H9 (cell line): ENCODE measurements at regions not wholly inside any gene's neighbourhood (a gene's known extent, or its start where the extent isn't known, plus 50 kb on each side); places are given as distances from the start of the nearest gene placed in this dataset.

ENCODE experiments used
- DNase-seq: peaks from one replicate; pipeline ENCODE4 v3.0.0-alpha.2; 2017
- H2AFZ ChIP-seq: one replicate; pipeline ENCODE4 v1.6.1; 2013; ENCODE audit warnings: mild to moderate bottlenecking, low read length, control low read depth, moderate library complexity
- H2AK5ac ChIP-seq: 2 replicates; pipeline ENCODE4 v1.6.1; 2013; ENCODE audit warnings: low read length, control low read depth, mixed read lengths; ENCODE audit not compliant: insufficient read length
- H2BK120ac ChIP-seq: one replicate; pipeline ENCODE4 v1.6.1; 2013; ENCODE audit warnings: low read depth, mild to moderate bottlenecking, low read length, control low read depth, inconsistent platforms; ENCODE audit not compliant: poor library complexity, severe bottlenecking
- H2BK12ac ChIP-seq: 2 replicates; pipeline ENCODE4 v1.6.1; 2013; ENCODE audit warnings: low read length, control low read depth, mixed read lengths, low read depth; ENCODE audit not compliant: insufficient read length
- H2BK15ac ChIP-seq: 2 replicates; pipeline ENCODE4 v1.6.1; 2013; ENCODE audit warnings: low read depth, low read length, control low read depth
- H2BK20ac ChIP-seq: one replicate; pipeline ENCODE4 v1.6.1; 2013; ENCODE audit warnings: low read depth, mild to moderate bottlenecking, low read length, control low read depth, inconsistent platforms; ENCODE audit not compliant: poor library complexity, severe bottlenecking
- H2BK5ac ChIP-seq: 2 replicates; pipeline ENCODE4 v1.6.1; 2013; ENCODE audit warnings: low read length, control low read depth, mixed read lengths; ENCODE audit not compliant: insufficient read length
- H3K14ac ChIP-seq: 2 replicates; pipeline ENCODE4 v1.6.1; 2013; ENCODE audit warnings: low read length, control low read depth; ENCODE audit not compliant: insufficient read depth
- H3K18ac ChIP-seq: 2 replicates; pipeline ENCODE4 v1.6.1; 2013; ENCODE audit warnings: low read depth, mild to moderate bottlenecking, mixed read lengths, low read length, control low read depth; ENCODE audit not compliant: insufficient read length
- H3K23ac ChIP-seq: 2 replicates; pipeline ENCODE4 v1.6.1; 2013; ENCODE audit warnings: low read length, control low read depth, mixed read lengths, low read depth; ENCODE audit not compliant: insufficient read length
- H3K23me2 ChIP-seq: 2 replicates; pipeline ENCODE4 v1.6.1; 2013; ENCODE audit warnings: low read depth, mild to moderate bottlenecking, mixed read lengths, low read length, control low read depth; ENCODE audit not compliant: insufficient read length, poor library complexity, severe bottlenecking
- H3K27ac ChIP-seq: 2 replicates; pipeline ENCODE4 v1.5.1; 2013; ENCODE audit warnings: low read length, control low read depth, mixed read lengths, low read depth; ENCODE audit not compliant: insufficient read length
- H3K27me3 ChIP-seq: 2 replicates; pipeline ENCODE4 v1.6.1; 2013; ENCODE audit warnings: low read length, control low read depth, inconsistent platforms; ENCODE audit not compliant: insufficient read depth
- H3K4ac ChIP-seq: 2 replicates; pipeline ENCODE4 v1.6.1; 2013; ENCODE audit warnings: low read depth, mild to moderate bottlenecking, control low read depth, inconsistent platforms, low read length, moderate library complexity
- H3K4me1 ChIP-seq: 2 replicates; pipeline ENCODE4 v1.6.1; 2013; ENCODE audit warnings: low read length, control low read depth, inconsistent platforms; ENCODE audit not compliant: insufficient read depth
- H3K4me2 ChIP-seq: 2 replicates; pipeline ENCODE4 v1.6.1; 2013; ENCODE audit warnings: low read length, control low read depth, mixed read lengths; ENCODE audit not compliant: insufficient read length, insufficient read depth
- H3K56ac ChIP-seq: 2 replicates; pipeline ENCODE4 v1.6.1; 2013; ENCODE audit warnings: low read depth, mild to moderate bottlenecking, mixed read lengths, low read length, control low read depth; ENCODE audit not compliant: insufficient read length
- H3K79me1 ChIP-seq: 2 replicates; pipeline ENCODE4 v1.6.1; 2013; ENCODE audit warnings: low read depth, mild to moderate bottlenecking, moderate library complexity, low read length, control low read depth, inconsistent platforms; ENCODE audit not compliant: insufficient read depth, poor library complexity, severe bottlenecking
- H3K79me2 ChIP-seq: 2 replicates; pipeline ENCODE4 v1.6.1; 2013; ENCODE audit warnings: low read length, control low read depth, inconsistent platforms; ENCODE audit not compliant: insufficient read depth
- H3K9ac ChIP-seq: 2 replicates; pipeline ENCODE4 v1.6.1; 2013; ENCODE audit warnings: low read length, control low read depth, mixed read lengths; ENCODE audit not compliant: insufficient read length; ENCODE audit errors: extremely low read depth
- H3K9me3 ChIP-seq: one replicate; pipeline ENCODE4 v1.6.1; 2013; ENCODE audit warnings: low read depth, low read length, inconsistent platforms; ENCODE audit not compliant: control insufficient read depth
- H3T11ph ChIP-seq: one replicate; pipeline ENCODE4 v1.6.1; 2013; ENCODE audit warnings: mild to moderate bottlenecking, low read length, control low read depth, inconsistent platforms
- H4K20me1 ChIP-seq: one replicate; pipeline ENCODE4 v1.6.1; 2013; ENCODE audit not compliant: control insufficient read depth, insufficient read length, insufficient read depth
- H4K5ac ChIP-seq: 2 replicates; pipeline ENCODE4 v1.6.1; 2013; ENCODE audit warnings: low read depth, mild to moderate bottlenecking, mixed read lengths, low read length, control low read depth; ENCODE audit not compliant: insufficient read length
- H4K8ac ChIP-seq: replicated peaks from 2 replicates; pipeline ENCODE4 v1.6.1; 2013; ENCODE audit warnings: low read length, control low read depth, mixed read lengths, low read depth; ENCODE audit not compliant: insufficient read length
- H4K91ac ChIP-seq: 2 replicates; pipeline ENCODE4 v1.6.1; 2013; ENCODE audit warnings: low read depth, mild to moderate bottlenecking, moderate library complexity, mixed read lengths, low read length, control low read depth; ENCODE audit not compliant: insufficient read length
- H3K27ac Mint-ChIP-seq, 3 experiments: 2 replicates in 2 of 3; 3 replicates in 1 of 3; pipeline ENCODE4 v1.8.0; 2020 to 2021; ENCODE audit warnings: mixed read lengths in 3 of 3, mild to moderate bottlenecking in 1 of 3, moderate library complexity in 1 of 3
- H3K27me3 Mint-ChIP-seq: 2 replicates; pipeline ENCODE4 v1.8.0; 2021; ENCODE audit warnings: low read depth, mild to moderate bottlenecking, moderate library complexity, mixed read lengths
- H3K36me3 Mint-ChIP-seq, 3 experiments: 2 replicates in 2 of 3; 3 replicates in 1 of 3; pipeline ENCODE4 v1.8.0; 2020 to 2021; ENCODE audit warnings: low read depth in 3 of 3, mixed read lengths in 3 of 3; ENCODE audit not compliant: insufficient read depth in 1 of 3
- H3K4me1 Mint-ChIP-seq, 2 experiments: 2 replicates each; pipeline ENCODE4 v1.8.0; 2020; ENCODE audit warnings: mixed read lengths in 2 of 2
- H3K4me3 Mint-ChIP-seq, 2 experiments: 2 replicates in 1 of 2; 3 replicates in 1 of 2; pipeline ENCODE4 v1.8.0; 2020 to 2021; ENCODE audit warnings: mild to moderate bottlenecking in 2 of 2, mixed read lengths in 2 of 2, moderate library complexity in 1 of 2
- H3K9me3 Mint-ChIP-seq, 2 experiments: 2 replicates in 1 of 2; 3 replicates in 1 of 2; pipeline ENCODE4 v1.8.0; 2020; ENCODE audit warnings: mild to moderate bottlenecking in 2 of 2, mixed read lengths in 2 of 2, moderate library complexity in 1 of 2
- CTCF ChIP-seq: fragments of 200-600 bp; sonication (generic); conservative IDR thresholded peaks from 3 replicates; pipeline ENCODE4 v1.8.0; 2021; ENCODE audit warnings: antibody characterized with exemption, mild to moderate bottlenecking
- WGBS: extraction: QIAGEN DNeasy Blood & Tissue Kit; methylation state at CpG from one replicate; pipeline ENCODE4 v1.1.7; 2013; ENCODE audit warnings: missing lambda C conversion rate, low lambda C conversion rate, mixed read lengths; ENCODE audit not compliant: insufficient read length; ENCODE audit errors: extremely low coverage; 5-methylcytosine and 5-hydroxymethylcytosine counted together

GRCh38 chr3:16802389-16802788 is 82.4 kb upstream of the PLCL2 start:
- no peak overlapping the region for H3T11ph ChIP-seq
- Mint-ChIP-seq H3K4me3 (no peak overlapping the region), H3K27ac (no peak overlapping the region), H3K36me3 (peaks cover 3 to 28% (median 6%) of the 10 kb centered on the region in 3 experiments; a peak in 5 of 7 replicates), H3K4me1 (peaks cover 12 to 21% of the 10 kb centered on the region in 2 experiments), H3K27me3 (peaks cover 5% of the 10 kb centered on the region), H3K9me3 (peaks cover 3% of the 10 kb centered on the region in 2 experiments; a peak in 3 of 5 replicates)
- H4K20me1 ChIP-seq: no peaks in the 10 kb centered on the region
- no peak for DNase-seq
- no peaks in the 10 kb centered on the region for H3K23me2 ChIP-seq
- WGBS: no CpG with 5 or more reads among the region's 3 CpGs
- no peak overlapping the region for H2BK12ac ChIP-seq
- no peak overlapping the region for H3K4me2 ChIP-seq
- no peaks in the 10 kb centered on the region for H3K9me3 ChIP-seq
- H4K5ac ChIP-seq: no peak overlapping the region
- H2BK120ac ChIP-seq: no peak overlapping the region
- H3K27ac ChIP-seq: no peak overlapping the region
- no peak overlapping the region for H3K56ac ChIP-seq
- H2AK5ac ChIP-seq: no peak overlapping the region
- no peak overlapping the region for H2BK20ac ChIP-seq
- no peak overlapping the region for H4K8ac ChIP-seq
- H3K23ac ChIP-seq: no peak overlapping the region
- H2BK15ac ChIP-seq: no peak overlapping the region
- H3K79me2 ChIP-seq: no peaks in the 10 kb centered on the region
- no peaks in the 10 kb centered on the region for H3K27me3 ChIP-seq
- H3K14ac ChIP-seq: no peak overlapping the region
- no peak overlapping the region for H2BK5ac ChIP-seq
- H2AFZ ChIP-seq: no peak overlapping the region
- no peaks in the 10 kb centered on the region for H3K79me1 ChIP-seq
- 0 out of 2 replicates have a peak, but pooled peaks cover 4% of the 10 kb centered on the region for H3K4me1 ChIP-seq
- no peak for TF ChIP-seq CTCF
- no peak overlapping the region for H3K4ac ChIP-seq
- H3K9ac ChIP-seq: no peak overlapping the region
- H3K18ac ChIP-seq: no peak overlapping the region
- no peak overlapping the region for H4K91ac ChIP-seq
